ENCODE measurements at regions not wholly inside any gene's neighbourhood (a gene's known extent, or its start where the extent isn't known, plus 50 kb on each side); places are given as distances from the start of the nearest gene placed in this dataset.

DNA sequence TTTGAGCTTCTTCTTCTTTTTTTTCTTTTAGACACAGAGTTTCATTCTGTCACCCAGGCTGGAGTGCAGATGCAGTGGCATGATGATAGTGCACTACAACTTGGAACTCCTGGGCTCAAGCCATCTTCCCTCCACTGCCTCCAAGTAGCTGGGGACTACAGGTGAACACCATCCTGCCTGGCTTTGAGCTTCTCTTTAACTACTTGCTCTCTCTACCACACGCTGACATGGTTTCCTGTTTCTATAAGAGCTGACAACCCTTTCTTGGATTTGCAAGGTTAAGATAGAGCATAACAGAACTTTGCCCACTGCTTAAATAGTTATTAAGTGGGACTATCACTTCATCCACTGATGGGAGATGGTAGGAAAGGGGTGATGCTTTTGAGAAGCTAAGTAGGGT lies 82.4 kb upstream of the SLC38A2 start:
- Histone ChIP-seq H3K9ac (ENCODE audit: insufficient read length, low read depth) (no peak overlapping the region), H3K27me3 (ENCODE audit: insufficient read depth, insufficient read length) (no peaks in the 10 kb centered on the region), H3K4me3 (ENCODE audit: insufficient read length, low read depth) (no peak overlapping the region), H3K4me1 (ENCODE audit: insufficient read depth, insufficient read length) (no peaks in the 10 kb centered on the region), H3K9me3 (ENCODE audit: insufficient read depth, low read length) (no peaks in the 10 kb centered on the region), H3K36me3 (ENCODE audit: insufficient read depth, insufficient read length, low read length) (no peaks in the 10 kb centered on the region)
- no peak for DNase-seq (ENCODE audit: low read depth, low spot score)
- TF ChIP-seq YY1 (IDR thresholded peaks at IDR 0.05; ENCODE audit: insufficient read depth, insufficient read length) (no peak), SUZ12 (IDR thresholded peaks at IDR 0.05; ENCODE audit: extremely low read depth, insufficient read depth, insufficient read length) (no peak), ZNF274 (IDR thresholded peaks at IDR 0.05; ENCODE audit: low read depth, low read length) (no peak)

DNA sequence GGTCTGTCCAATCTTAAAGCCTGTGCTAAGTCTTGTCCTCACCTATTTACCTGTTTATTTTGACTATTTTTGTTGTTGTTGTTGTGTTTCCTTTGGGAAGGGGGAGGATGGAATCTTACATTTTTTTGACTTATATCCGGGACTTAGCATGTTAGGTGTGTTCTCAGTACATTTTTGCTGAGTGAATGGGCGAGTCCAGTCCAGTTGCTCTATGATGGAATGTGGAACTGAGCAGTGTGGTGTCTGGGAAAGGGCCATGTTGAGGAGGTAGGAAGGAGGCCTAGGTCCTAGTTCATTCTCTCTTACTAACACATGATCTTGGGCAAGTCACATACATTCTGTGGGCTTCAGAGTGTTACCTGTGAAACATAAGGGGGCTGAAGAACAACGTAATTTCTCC lies 80.9 kb upstream of the SLC38A2 start:
- no peaks in the 10 kb centered on the region for H3K27me3 ChIP-seq (ENCODE audit: insufficient read depth, insufficient read length)
- no peak for DNase-seq (ENCODE audit: low read depth, low spot score)
- no peaks in the 10 kb centered on the region for H3K36me3 ChIP-seq (ENCODE audit: insufficient read depth, insufficient read length, low read length)
- no peaks in the 10 kb centered on the region for H3K4me1 ChIP-seq (ENCODE audit: insufficient read depth, insufficient read length)
- no peak overlapping the region for H3K4me3 ChIP-seq (ENCODE audit: insufficient read length, low read depth)
- H3K9ac ChIP-seq (ENCODE audit: insufficient read length, low read depth) = no peak overlapping the region
- no peaks in the 10 kb centered on the region for H3K9me3 ChIP-seq (ENCODE audit: insufficient read depth, low read length)
- TF ChIP-seq YY1 (IDR thresholded peaks at IDR 0.05; ENCODE audit: insufficient read depth, insufficient read length) (no peak), SUZ12 (IDR thresholded peaks at IDR 0.05; ENCODE audit: extremely low read depth, insufficient read depth, insufficient read length) (no peak), ZNF274 (IDR thresholded peaks at IDR 0.05; ENCODE audit: low read depth, low read length) (no peak)

- H3K4me1 ChIP-seq (ENCODE audit: insufficient read depth, insufficient read length) = no peaks in the 10 kb centered on the region
- TF ChIP-seq ZNF274 (IDR thresholded peaks at IDR 0.05; ENCODE audit: low read depth, low read length) (no peak), SUZ12 (IDR thresholded peaks at IDR 0.05; ENCODE audit: extremely low read depth, insufficient read depth, insufficient read length) (no peak), YY1 (IDR thresholded peaks at IDR 0.05; ENCODE audit: insufficient read depth, insufficient read length) (no peak)
These were observed 80.2 kb upstream of the SLC38A2 start for GRCh38 chr12:46452776-46453175.

GRCh38 chr12:46452061-46452615 lies 79.6 kb upstream of the SLC38A2 start:
- H3K4me1 ChIP-seq (ENCODE audit: insufficient read depth, insufficient read length) = no peaks in the 10 kb centered on the region
- no peak for DNase-seq (ENCODE audit: low read depth, low spot score)
- no peaks in the 10 kb centered on the region for H3K27me3 ChIP-seq (ENCODE audit: insufficient read depth, insufficient read length)
- H3K36me3 ChIP-seq (ENCODE audit: insufficient read depth, insufficient read length, low read length) = no peaks in the 10 kb centered on the region
- TF ChIP-seq YY1 (IDR thresholded peaks at IDR 0.05; ENCODE audit: insufficient read depth, insufficient read length) (no peak), SUZ12 (IDR thresholded peaks at IDR 0.05; ENCODE audit: extremely low read depth, insufficient read depth, insufficient read length) (no peak), ZNF274 (IDR thresholded peaks at IDR 0.05; ENCODE audit: low read depth, low read length) (no peak)
- H3K9ac ChIP-seq (ENCODE audit: insufficient read length, low read depth) = no peak overlapping the region
- no peak overlapping the region for H3K4me3 ChIP-seq (ENCODE audit: insufficient read length, low read depth)
- no peaks in the 10 kb centered on the region for H3K9me3 ChIP-seq (ENCODE audit: insufficient read depth, low read length)

More at GRCh38 chr12:46452776-46453175, 80.2 kb upstream of the SLC38A2 start:
- no peak overlapping the region for H3K9ac ChIP-seq (ENCODE audit: insufficient read length, low read depth)
- no peaks in the 10 kb centered on the region for H3K9me3 ChIP-seq (ENCODE audit: insufficient read depth, low read length)
- no peaks in the 10 kb centered on the region for H3K36me3 ChIP-seq (ENCODE audit: insufficient read depth, insufficient read length, low read length)
- no peak overlapping the region for H3K4me3 ChIP-seq (ENCODE audit: insufficient read length, low read depth)
- no peak for DNase-seq (ENCODE audit: low read depth, low spot score)
- H3K27me3 ChIP-seq (ENCODE audit: insufficient read depth, insufficient read length) = no peaks in the 10 kb centered on the region

- Histone ChIP-seq H3K4me3 (ENCODE audit: insufficient read length, low read depth) (no peak overlapping the region), H3K9ac (ENCODE audit: insufficient read length, low read depth) (no peak overlapping the region), H3K27me3 (ENCODE audit: insufficient read depth, insufficient read length) (no peaks in the 10 kb centered on the region), H3K4me1 (ENCODE audit: insufficient read depth, insufficient read length) (no peaks in the 10 kb centered on the region), H3K9me3 (ENCODE audit: insufficient read depth, low read length) (no peaks in the 10 kb centered on the region), H3K36me3 (ENCODE audit: insufficient read depth, insufficient read length, low read length) (no peaks in the 10 kb centered on the region)
- DNase-seq (ENCODE audit: low read depth, low spot score) = no peak
- TF ChIP-seq SUZ12 (IDR thresholded peaks at IDR 0.05; ENCODE audit: extremely low read depth, insufficient read depth, insufficient read length) (no peak), ZNF274 (IDR thresholded peaks at IDR 0.05; ENCODE audit: low read depth, low read length) (no peak)
These were observed 78.9 kb upstream of the SLC38A2 start for GRCh38 chr12:46451276-46452021.

GRCh38 chr12:46450279-46450748 lies 77.7 kb upstream of the SLC38A2 start:
- no peaks in the 10 kb centered on the region for H3K9me3 ChIP-seq (ENCODE audit: insufficient read depth, low read length)
- TF ChIP-seq ZNF274 (IDR thresholded peaks at IDR 0.05; ENCODE audit: low read depth, low read length) = no peak
- TF ChIP-seq SUZ12 (IDR thresholded peaks at IDR 0.05; ENCODE audit: extremely low read depth, insufficient read depth, insufficient read length) = no peak
- no peak for TF ChIP-seq YY1 (IDR thresholded peaks at IDR 0.05; ENCODE audit: insufficient read depth, insufficient read length)
- H3K36me3 ChIP-seq (ENCODE audit: insufficient read depth, insufficient read length, low read length) = no peaks in the 10 kb centered on the region
- DNase-seq (ENCODE audit: low read depth, low spot score) = no peak
- no peak overlapping the region for H3K9ac ChIP-seq (ENCODE audit: insufficient read length, low read depth)
- no peaks in the 10 kb centered on the region for H3K4me1 ChIP-seq (ENCODE audit: insufficient read depth, insufficient read length)
- no peaks in the 10 kb centered on the region for H3K27me3 ChIP-seq (ENCODE audit: insufficient read depth, insufficient read length)
- no peak overlapping the region for H3K4me3 ChIP-seq (ENCODE audit: insufficient read length, low read depth)

DNA sequence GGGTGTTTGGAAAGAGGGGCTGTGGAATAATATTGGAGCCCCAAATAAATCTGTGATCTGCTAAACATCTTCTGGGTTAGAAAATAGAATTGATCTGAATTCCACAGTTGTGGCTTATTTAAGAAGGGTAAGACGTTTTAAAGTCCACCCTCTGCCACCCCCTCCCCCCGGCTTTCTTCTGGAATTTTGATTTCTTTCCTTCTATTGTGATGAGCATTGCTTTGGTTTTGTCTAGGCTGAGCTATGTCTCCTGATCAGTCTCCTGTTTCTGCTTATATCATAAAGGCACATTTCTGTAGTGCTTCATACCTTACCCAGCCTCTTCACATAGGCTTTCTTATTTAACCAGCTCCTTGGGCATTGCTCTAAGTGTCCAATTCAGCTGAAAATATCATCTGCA lies 77.3 kb upstream of the SLC38A2 start:
- no peaks in the 10 kb centered on the region for H3K9me3 ChIP-seq (ENCODE audit: insufficient read depth, low read length)
- H3K36me3 ChIP-seq (ENCODE audit: insufficient read depth, insufficient read length, low read length) = no peaks in the 10 kb centered on the region
- no peak overlapping the region for H3K4me3 ChIP-seq (ENCODE audit: insufficient read length, low read depth)
- no peaks in the 10 kb centered on the region for H3K4me1 ChIP-seq (ENCODE audit: insufficient read depth, insufficient read length)
- H3K9ac ChIP-seq (ENCODE audit: insufficient read length, low read depth) = no peak overlapping the region
- H3K27me3 ChIP-seq (ENCODE audit: insufficient read depth, insufficient read length) = no peaks in the 10 kb centered on the region
- no peak for DNase-seq (ENCODE audit: low read depth, low spot score)
- no peak for TF ChIP-seq YY1 (IDR thresholded peaks at IDR 0.05; ENCODE audit: insufficient read depth, insufficient read length)
- TF ChIP-seq ZNF274 (IDR thresholded peaks at IDR 0.05; ENCODE audit: low read depth, low read length) = no peak
- TF ChIP-seq SUZ12 (IDR thresholded peaks at IDR 0.05; ENCODE audit: extremely low read depth, insufficient read depth, insufficient read length) = no peak

All from NT2/D1 (cell line).